GM21723 (cell line): ENCODE measurements at regions not wholly inside any gene's neighbourhood (a gene's known extent, or its start where the extent isn't known, plus 50 kb on each side); places are given as distances from the start of the nearest gene placed in this dataset.
"Not testable (repeated sequence)": the region's sequence is repeated elsewhere in the genome, so short reads cannot be mapped to it uniquely, and the experiment has no call there.

Experiments
- ATAC-seq: cut with Tn5 transposase; IDR thresholded peaks from one replicate; pipeline ENCODE4 v1.9.1; 2021; ENCODE audit warnings: mild to moderate bottlenecking, moderate library complexity; ENCODE audit not compliant: unreplicated experiment

GRCh38 chr6:97995158-97995557, 712.1 kb upstream of the MMS22L start:
- ATAC-seq = no peak

GRCh38 chr6:98002678-98003077, 719.7 kb upstream of the MMS22L start:
- no peak for ATAC-seq

DNA sequence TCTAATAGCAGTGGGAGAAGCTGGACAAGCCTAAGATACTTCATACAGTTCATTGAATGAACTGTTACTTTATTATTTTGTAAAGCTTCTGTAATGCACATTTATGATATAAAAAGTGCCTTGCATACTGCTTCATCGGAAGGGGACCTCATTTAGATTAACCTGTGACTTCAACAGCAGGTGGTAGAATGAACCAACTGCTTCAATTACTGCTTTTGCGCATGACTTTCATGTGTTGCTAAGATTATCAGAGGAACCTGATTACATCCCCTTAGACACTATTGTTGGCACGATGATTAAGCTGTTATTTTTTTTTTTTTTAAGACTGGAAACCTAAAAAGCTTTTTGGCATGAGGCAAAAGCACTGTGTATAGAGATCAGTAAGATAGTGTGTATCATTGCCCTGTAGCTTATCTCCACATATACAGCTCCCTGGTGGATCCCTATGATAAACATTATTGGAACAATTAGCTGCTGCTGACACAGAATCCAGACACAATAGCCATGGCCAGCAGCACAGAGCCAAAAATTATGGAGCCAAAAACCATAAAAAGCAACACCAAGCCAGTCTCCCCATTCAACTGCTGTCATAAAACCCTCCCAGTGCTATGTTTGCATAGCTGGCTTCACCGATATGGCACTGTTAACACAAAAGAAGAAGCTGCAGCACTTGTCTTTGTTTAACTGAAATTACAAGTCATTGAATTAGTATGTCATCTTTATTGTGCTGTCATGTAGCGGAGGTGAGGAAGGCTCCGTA, 731.6 kb upstream of the MMS22L start:
- ATAC-seq = no peak

DNA sequence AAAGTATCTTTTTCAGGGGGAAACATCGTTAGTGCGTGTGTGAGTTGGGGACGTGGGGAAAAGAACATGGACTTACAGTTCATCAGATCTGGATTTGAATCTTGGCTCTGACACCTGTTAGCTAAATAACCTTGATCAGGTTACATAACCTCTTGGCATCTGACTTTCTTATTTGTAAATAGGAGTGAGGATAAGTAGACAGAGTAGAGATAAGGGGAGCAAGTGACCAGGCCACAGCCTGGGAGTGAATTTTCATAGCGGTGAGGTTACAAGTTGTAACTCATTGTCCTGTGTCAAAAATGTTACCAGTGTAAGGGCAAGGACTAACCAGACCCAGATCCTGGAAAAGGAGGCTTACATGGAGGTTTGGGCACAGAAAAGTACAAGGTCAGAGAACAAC, 733.5 kb upstream of the MMS22L start:
- no peak for ATAC-seq

DNA sequence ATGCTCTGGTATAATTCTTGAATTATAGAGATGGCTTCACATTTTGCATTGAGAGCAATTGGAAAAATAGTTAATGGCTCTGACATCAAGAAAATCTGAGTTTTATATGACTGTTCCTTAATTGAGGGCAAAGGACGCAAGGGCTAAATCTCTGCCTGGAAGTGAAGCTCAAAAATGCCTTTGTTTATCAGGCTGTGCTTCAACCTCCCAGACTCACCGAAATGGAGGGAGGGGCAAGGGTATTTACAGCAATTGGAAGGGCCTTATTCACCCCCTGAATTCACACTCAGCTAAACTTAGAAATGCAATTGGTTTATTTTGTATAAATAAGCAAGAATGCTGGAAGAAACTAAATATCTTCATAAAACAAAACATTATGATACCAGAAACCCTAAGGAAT, 737.2 kb upstream of the MMS22L start:
- ATAC-seq = no peak

- ATAC-seq = no peak
These were observed 741.3 kb upstream of the MMS22L start for GRCh38 chr6:98024359-98024758.

GRCh38 chr6:98027898-98028297, 744.9 kb upstream of the MMS22L start:
- no peak for ATAC-seq

DNA sequence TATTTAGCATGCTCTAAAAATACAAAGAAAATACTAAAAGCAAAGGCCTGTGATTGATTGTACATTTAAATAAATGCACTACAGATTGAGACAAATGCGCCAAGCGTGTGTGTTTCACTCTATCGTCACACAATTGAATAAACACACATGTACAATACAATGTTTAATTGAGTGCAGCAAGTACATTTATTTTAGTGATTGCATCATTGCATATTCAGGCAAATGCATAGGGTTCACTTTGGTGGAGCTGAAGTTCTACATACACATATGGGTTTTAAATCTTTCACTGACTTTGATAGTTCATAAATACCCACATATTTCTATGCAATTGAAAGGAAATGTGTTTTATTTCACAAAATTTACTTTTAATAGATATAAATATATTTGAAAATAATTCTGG, 750.6 kb upstream of the MMS22L start:
- no peak for ATAC-seq

DNA sequence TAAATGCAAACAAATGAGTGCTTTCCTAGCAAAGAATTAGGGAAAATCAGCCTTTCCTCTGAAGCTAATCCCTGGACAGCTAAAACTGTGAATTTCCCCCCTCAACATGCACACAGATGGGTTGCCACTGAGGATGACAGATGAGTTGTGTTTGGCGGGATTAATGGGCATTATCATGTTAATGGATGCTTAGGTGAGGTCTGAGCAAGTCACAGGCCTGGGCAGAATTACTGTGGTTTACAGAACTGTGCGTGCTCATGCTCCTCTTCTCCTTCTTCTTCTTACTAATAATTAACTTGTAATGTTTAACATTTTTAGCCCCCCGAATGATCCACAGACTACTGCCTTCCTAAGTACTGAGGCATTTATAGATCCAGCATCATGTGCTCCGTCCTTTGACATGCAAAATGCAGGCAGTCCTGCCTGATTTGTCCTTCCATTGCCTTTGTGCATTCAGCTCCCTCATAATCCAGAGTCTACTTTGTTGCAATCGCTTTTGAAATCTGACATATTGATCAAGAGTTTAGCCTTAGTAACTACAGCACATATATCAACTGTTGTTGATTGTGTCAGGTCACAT, 753.4 kb upstream of the MMS22L start:
- no peak for ATAC-seq

- ATAC-seq = no peak
These were observed 754.6 kb upstream of the MMS22L start for GRCh38 chr6:98037571-98037970.

- ATAC-seq = no peak
These were observed 756.4 kb upstream of the MMS22L start for GRCh38 chr6:98039443-98039842.

GRCh38 chr6:98039904-98040607, 757.0 kb upstream of the MMS22L start:
- ATAC-seq = no peak

DNA sequence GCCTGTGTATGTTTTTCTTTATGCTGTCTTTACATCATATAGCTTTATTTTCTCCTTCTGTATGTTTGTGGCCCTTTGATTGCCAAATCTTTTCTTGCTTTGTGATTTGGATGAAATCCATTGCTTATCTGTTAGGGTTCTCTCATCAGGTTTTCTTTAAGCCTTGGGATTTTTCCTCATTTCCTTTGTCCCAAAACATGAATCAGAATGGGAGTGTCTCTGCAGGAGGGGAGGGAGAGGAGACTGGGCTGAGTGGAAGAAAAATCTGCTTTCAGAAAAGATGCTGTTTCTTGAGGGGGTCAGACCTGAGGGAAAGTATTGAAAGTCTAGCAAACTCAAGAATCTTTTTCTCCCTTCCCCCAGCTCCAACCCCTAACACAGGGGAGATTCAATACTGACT, 758.0 kb upstream of the MMS22L start:
- ATAC-seq = no peak

GRCh38 chr6:98041921-98042320, 758.9 kb upstream of the MMS22L start:
- no peak for ATAC-seq

DNA sequence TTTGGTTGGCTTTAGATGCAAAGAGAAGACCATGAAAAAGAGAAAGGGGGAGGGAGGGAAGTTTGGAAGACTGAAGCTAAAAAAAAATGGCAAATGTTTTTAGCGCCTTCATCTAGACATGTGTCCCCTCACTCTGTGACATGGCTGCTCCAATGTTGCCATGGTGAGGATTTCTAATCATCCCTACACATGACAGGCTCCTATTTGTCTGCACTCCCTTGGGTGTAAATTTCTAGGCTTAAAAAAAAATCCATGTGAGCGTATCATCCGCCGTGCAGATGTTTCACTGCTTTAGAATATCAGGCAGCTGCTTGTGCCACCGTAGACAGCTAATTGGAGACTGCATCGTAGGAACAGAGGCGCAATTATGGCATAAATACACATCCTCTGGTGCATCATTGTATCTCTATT, 761.1 kb upstream of the MMS22L start:
- no peak for ATAC-seq

- no peak for ATAC-seq
These were observed 761.9 kb upstream of the MMS22L start for GRCh38 chr6:98044791-98045470.

GRCh38 chr6:98047164-98047563, 764.1 kb upstream of the MMS22L start:
- ATAC-seq = no peak

- no peak for ATAC-seq
These were observed 764.9 kb upstream of the MMS22L start for GRCh38 chr6:98047871-98048270.

DNA sequence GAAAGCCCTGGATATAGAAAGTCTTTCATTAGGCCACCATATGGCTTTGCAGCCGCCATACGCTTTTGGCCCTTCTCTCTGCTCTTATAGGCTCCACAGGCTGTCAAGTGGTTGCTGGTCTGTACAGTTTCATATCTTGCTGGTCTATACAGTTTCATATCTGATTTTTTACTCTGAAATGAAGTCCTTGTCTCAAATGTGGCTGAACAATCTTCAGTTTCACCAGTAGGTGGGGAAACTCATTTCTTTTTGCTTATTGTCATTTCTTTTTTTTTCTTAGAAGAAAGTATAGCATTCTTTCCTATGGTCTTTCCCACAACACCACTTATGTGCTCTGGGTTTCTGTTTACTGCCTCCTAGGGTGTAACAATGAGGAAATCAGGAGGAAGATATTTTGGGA, 771.4 kb upstream of the MMS22L start:
- ATAC-seq = no peak

- ATAC-seq = no peak
These were observed 773.9 kb upstream of the MMS22L start for GRCh38 chr6:98056955-98057354.

GRCh38 chr6:98067375-98067774, 767.0 kb upstream of the POU3F2 start:
- no peak for ATAC-seq

GRCh38 chr6:98088537-98088936, 745.8 kb upstream of the POU3F2 start:
- ATAC-seq = not testable (repeated sequence)
